ENCODE measurements at regions not wholly inside any gene's neighbourhood (a gene's known extent, or its start where the extent isn't known, plus 50 kb on each side); places are given as distances from the start of the nearest gene placed in this dataset.

DNA sequence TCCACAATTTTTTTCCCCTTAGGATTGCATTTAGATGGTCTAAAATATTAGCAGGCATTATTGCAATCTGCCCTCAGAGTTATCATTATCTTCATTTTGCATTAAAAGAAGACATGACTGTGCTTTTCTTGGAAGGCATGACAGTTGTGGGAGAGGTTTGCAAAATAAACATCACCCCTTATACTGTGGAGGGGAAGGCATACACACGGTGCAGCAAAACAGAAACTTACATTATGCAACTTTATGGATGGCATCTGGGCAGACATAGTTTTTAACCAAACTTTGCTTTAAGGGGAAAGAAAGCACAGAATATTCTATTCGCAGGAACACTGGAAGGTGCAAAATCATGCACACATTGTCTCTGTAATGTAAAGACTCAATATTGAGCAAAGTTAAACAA, 505.8 kb upstream of the ADAMTS16 start:
- 8% methylated on average over 2 of the region's 2 CpGs for WGBS (ENCODE audit: missing lambda C conversion rate)
- no peak overlapping the region for H3K4me2 ChIP-seq
- POLR2A ChIA-PET = no interaction called here
- H3K9me3 ChIP-seq = no peaks in the 10 kb centered on the region
- ATAC-seq (no peak), DNase-seq (ENCODE audit: low read depth in 1 of 2, low spot score in 1 of 2) (no peak), FAIRE-seq (no peak)
- no peak overlapping the region for H3K4me3 ChIP-seq
- TF ChIP-seq RFX5 (IDR thresholded peaks at IDR 0.05) (no peak), HDAC2 (IDR thresholded peaks at IDR 0.05) (no peak), HOXB5 (CRISPR knock-in tag; IDR thresholded peaks at IDR 0.05) (no peak), NR3C1 (IDR thresholded peaks at IDR 0.05) (no peak), FOSB (CRISPR knock-in tag; IDR thresholded peaks at IDR 0.05) (no peak), HOXB13 (CRISPR knock-in tag; IDR thresholded peaks at IDR 0.05; ENCODE audit: low read depth) (no peak), FOSL2 (IDR thresholded peaks at IDR 0.05) (no peak), FOSL2 (CRISPR knock-in tag; IDR thresholded peaks at IDR 0.05) (no peak), MAFK (IDR thresholded peaks at IDR 0.05; ENCODE audit: partially characterized antibody) (no peak), RAD21 (conservative IDR thresholded peaks at IDR 0.05 in 1 of 2, IDR thresholded peaks at IDR 0.05 in 1 of 2) (no peak), GATA3 (IDR thresholded peaks at IDR 0.05; ENCODE audit: borderline replicate concordance) (no peak), HOXA7 (CRISPR knock-in tag; IDR thresholded peaks at IDR 0.05) (no peak), ZNF302 (CRISPR knock-in tag; IDR thresholded peaks at IDR 0.05) (no peak)
- TF ChIP-seq, protein P1, sequence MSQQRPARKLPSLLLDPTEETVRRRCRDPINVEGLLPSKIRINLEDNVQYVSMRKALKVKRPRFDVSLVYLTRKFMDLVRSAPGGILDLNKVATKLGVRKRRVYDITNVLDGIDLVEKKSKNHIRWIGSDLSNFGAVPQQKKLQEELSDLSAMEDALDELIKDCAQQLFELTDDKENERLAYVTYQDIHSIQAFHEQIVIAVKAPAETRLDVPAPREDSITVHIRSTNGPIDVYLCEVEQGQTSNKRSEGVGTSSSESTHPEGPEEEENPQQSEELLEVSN (IDR thresholded peaks at IDR 0.05; ENCODE audit: borderline replicate concordance, low read depth) = no peak
- TF ChIP-seq, protein P2, sequence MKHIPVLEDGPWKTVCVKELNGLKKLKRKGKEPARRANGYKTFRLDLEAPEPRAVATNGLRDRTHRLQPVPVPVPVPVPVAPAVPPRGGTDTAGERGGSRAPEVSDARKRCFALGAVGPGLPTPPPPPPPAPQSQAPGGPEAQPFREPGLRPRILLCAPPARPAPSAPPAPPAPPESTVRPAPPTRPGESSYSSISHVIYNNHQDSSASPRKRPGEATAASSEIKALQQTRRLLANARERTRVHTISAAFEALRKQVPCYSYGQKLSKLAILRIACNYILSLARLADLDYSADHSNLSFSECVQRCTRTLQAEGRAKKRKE (CRISPR knock-in tag; IDR thresholded peaks at IDR 0.05; ENCODE audit: low read depth) = no peak
- H3K27ac ChIP-seq = no peak overlapping the region
- H3K4me1 ChIP-seq = no peaks in the 10 kb centered on the region
- CTCF ChIA-PET = no interaction called here

DNA sequence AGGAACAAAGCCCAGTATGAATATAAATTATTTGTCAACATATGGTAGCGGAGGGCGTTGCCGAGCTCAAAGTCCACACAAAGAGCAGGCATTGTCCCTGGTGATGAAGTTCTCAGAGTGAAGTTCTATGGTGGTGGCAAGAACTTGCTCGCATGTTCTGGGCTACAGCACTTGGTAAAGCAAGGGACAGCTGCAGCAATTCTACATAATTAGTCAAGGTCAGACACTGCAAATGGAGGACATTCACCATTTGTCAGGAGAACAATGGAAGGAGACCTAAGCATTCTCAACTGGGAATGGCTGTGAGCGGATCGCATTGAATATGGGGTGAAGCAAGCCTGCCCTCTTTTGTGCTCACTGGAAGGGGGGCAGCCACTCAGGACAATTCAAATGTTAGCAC, 503.8 kb upstream of the ADAMTS16 start:
- no peak for ATAC-seq
- 35% methylated on average over 6 of the region's 6 CpGs for WGBS (ENCODE audit: missing lambda C conversion rate)
- no peak overlapping the region for H3K4me3 ChIP-seq
- H3K4me1 ChIP-seq = no peaks in the 10 kb centered on the region
- no peak overlapping the region for H3K4me2 ChIP-seq
- no peak overlapping the region for H3K27ac ChIP-seq
- ChIA-PET CTCF (no interaction called here), POLR2A (no interaction called here)
- TF ChIP-seq HOXB13 (CRISPR knock-in tag; IDR thresholded peaks at IDR 0.05; ENCODE audit: low read depth) (no peak), POLR2AphosphoS2 (conservative IDR thresholded peaks at IDR 0.05; ENCODE audit: low read length) (no peak), EHF (CRISPR knock-in tag; IDR thresholded peaks at IDR 0.05) (no peak), TFCP2L1 (CRISPR knock-in tag; IDR thresholded peaks at IDR 0.05) (no peak), CHD2 (IDR thresholded peaks at IDR 0.05; ENCODE audit: low read length, partially characterized antibody) (no peak), SREBF2 (IDR thresholded peaks at IDR 0.05) (no peak), ZFP36 (IDR thresholded peaks at IDR 0.05; ENCODE audit: borderline replicate concordance, partially characterized antibody) (no peak), ESRRA (IDR thresholded peaks at IDR 0.05; ENCODE audit: borderline replicate concordance, low read length) (no peak), JUN (IDR thresholded peaks at IDR 0.05) (no peak), ZC3H11A (IDR thresholded peaks at IDR 0.05) (no peak), MAFK (IDR thresholded peaks at IDR 0.05; ENCODE audit: partially characterized antibody) (no peak), HOXA7 (CRISPR knock-in tag; IDR thresholded peaks at IDR 0.05) (no peak), HDAC2 (IDR thresholded peaks at IDR 0.05) (no peak), CHD4 (IDR thresholded peaks at IDR 0.05; ENCODE audit: borderline replicate concordance) (no peak), NFE2L2 (conservative IDR thresholded peaks at IDR 0.05; ENCODE audit: low read length) (no peak)
- H3K9me3 ChIP-seq = no peaks in the 10 kb centered on the region
- FAIRE-seq = no peak
- no peak for DNase-seq (ENCODE audit: low read depth in 1 of 2, low spot score in 1 of 2)

DNA sequence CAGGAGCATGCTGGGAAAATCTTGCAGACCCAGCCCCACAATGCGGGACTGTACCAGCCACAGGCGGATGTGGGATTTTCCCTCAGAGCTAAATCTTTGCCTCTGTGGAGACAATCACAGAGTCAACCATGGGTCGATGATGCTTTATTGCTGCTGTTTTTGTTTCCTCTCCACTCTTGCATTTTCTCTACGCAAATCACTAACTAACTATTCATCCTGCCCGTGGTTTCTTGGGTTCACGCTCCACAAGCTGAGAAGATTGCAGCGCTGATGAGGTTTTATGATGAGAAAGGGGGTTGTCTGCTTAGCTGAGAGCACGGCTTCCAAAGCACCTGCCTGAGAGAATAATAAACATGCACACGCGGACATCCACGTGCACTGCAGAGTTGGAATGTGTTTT, 500.2 kb upstream of the ADAMTS16 start:
- H3K4me2 ChIP-seq = no peak overlapping the region
- H3K27ac ChIP-seq = no peak overlapping the region
- TF ChIP-seq NR3C1 (IDR thresholded peaks at IDR 0.05) = no peak
- no peak for TF ChIP-seq KDM5A (IDR thresholded peaks at IDR 0.05)
- no peak for TF ChIP-seq SMC3 (IDR thresholded peaks at IDR 0.05)
- TF ChIP-seq ESRRA (IDR thresholded peaks at IDR 0.05; ENCODE audit: borderline replicate concordance, low read length) = no peak
- TF ChIP-seq TFCP2L1 (CRISPR knock-in tag; IDR thresholded peaks at IDR 0.05) = no peak
- no peak for TF ChIP-seq HDAC2 (IDR thresholded peaks at IDR 0.05)
- TF ChIP-seq HOXB13 (CRISPR knock-in tag; IDR thresholded peaks at IDR 0.05; ENCODE audit: low read depth) = no peak
- TF ChIP-seq KDM1A (IDR thresholded peaks at IDR 0.05; ENCODE audit: low read depth) = no peak
- no peak for TF ChIP-seq CHD4 (IDR thresholded peaks at IDR 0.05; ENCODE audit: borderline replicate concordance)
- no peak for TF ChIP-seq HOXB5 (CRISPR knock-in tag; IDR thresholded peaks at IDR 0.05)
- TF ChIP-seq JUN (IDR thresholded peaks at IDR 0.05) = no peak
- TF ChIP-seq MYC (IDR thresholded peaks at IDR 0.05; ENCODE audit: borderline replicate concordance, low read length) = no peak
- no peak for TF ChIP-seq JUNB (IDR thresholded peaks at IDR 0.05)
- no peak for TF ChIP-seq EP300 (IDR thresholded peaks at IDR 0.05)
- no peak for TF ChIP-seq RCOR1 (IDR thresholded peaks at IDR 0.05; ENCODE audit: low read depth, low read length)
- TF ChIP-seq SREBF2 (IDR thresholded peaks at IDR 0.05) = no peak
- no peak for TF ChIP-seq TP53 (CRISPR knock-in tag; IDR thresholded peaks at IDR 0.05)
- ATAC-seq (no peak), FAIRE-seq (no peak), DNase-seq (ENCODE audit: low read depth in 1 of 2, low spot score in 1 of 2) (no peak)
- POLR2A ChIA-PET = no interaction called here
- H3K9me3 ChIP-seq = no peaks in the 10 kb centered on the region
- H3K4me3 ChIP-seq = no peak overlapping the region
- no peaks in the 10 kb centered on the region for H3K4me1 ChIP-seq
- CTCF ChIA-PET = no interaction called here
- WGBS (ENCODE audit: missing lambda C conversion rate) = 26% methylated on average over 11 of the region's 11 CpGs
